K562 (cell line): ENCODE measurements at regions not wholly inside any gene's neighbourhood (a gene's known extent, or its start where the extent isn't known, plus 50 kb on each side); places are given as distances from the start of the nearest gene placed in this dataset.

Experiments used
- ATAC-seq: fragments of 200-7000 bp; cut with Tn5 transposase; 3 replicates; pipeline ENCODE4 v1.9.1; 2020; ENCODE audit warnings: moderate library complexity
- BruUV-seq: library from RNA; stranded (reverse); fragments of 400-500 nt; replicated peaks from 2 replicates; lab custom pipeline; 2021; lab: Mats Ljungman, UMichigan
- CTCF ChIA-PET: fragments of 300-600 bp; formaldehyde crosslinking; extraction: SDS; loops from one replicate; lab custom pipeline; 2021; ENCODE audit warnings: low intra/inter-chr PET ratio; lab: Yijun Ruan, JAX
- POLR2A ChIA-PET: fragments of 300-600, 350-650 bp; sonication (Branson Sonifier 250); formaldehyde crosslinking; extraction: SDS; loops from one replicate; lab custom pipeline; 2021; ENCODE audit warnings: antibody characterized with exemption, inconsistent platforms; lab: Yijun Ruan, JAX
- DNase-seq, 4 experiments: peaks; one replicate each; pipeline versions ENCODE4 v3.0.0 to v3.0.0-alpha.2; 2011 to 2018; ENCODE audit warnings: low spot score in 3 of 4, mixed read lengths in 3 of 4; ENCODE audit errors: extremely low read depth in 1 of 4
- FAIRE-seq: peaks from 2 replicates; lab custom pipeline; 2011; peaks lifted over from hg19 to GRCh38; lab: Jason Lieb, UNC
- H2AFZ ChIP-seq: 2 replicates; pipeline ENCODE4 v1.6.0; 2011; ENCODE audit warnings: low read depth, low read length, control low read depth, inconsistent platforms
- H3K27ac ChIP-seq: fragments of 200-600 bp; 3 replicates; pipeline ENCODE4 v1.8.0; 2011; ENCODE audit warnings: low read depth, mild to moderate bottlenecking, control low read depth, inconsistent platforms, low read length, moderate library complexity, mixed read lengths; ENCODE audit errors: extremely low read depth
- H3K27me3 ChIP-seq, 2 experiments: fragments of 300-600 bp in 1 of 2; 2 replicates in 1 of 2; 3 replicates in 1 of 2; pipeline versions ENCODE4 v1.6.0 to v1.8.0; 2011; ENCODE audit warnings: inconsistent platforms in 2 of 2, low read length in 2 of 2, mild to moderate bottlenecking in 1 of 2, mixed read lengths in 1 of 2, moderate library complexity in 1 of 2; ENCODE audit not compliant: control insufficient read depth in 2 of 2, insufficient read depth in 2 of 2
- H3K36me3 ChIP-seq: fragments of 300-600 bp; 3 replicates; pipeline ENCODE4 v1.8.0; 2011; ENCODE audit warnings: mild to moderate bottlenecking, low read length, inconsistent platforms; ENCODE audit not compliant: control insufficient read depth, insufficient read depth
- H3K4me1 ChIP-seq, 2 experiments: fragments of 200-600 bp in 1 of 2; replicated peaks in 1 of 2; 2 replicates in 1 of 2; 3 replicates in 1 of 2; pipeline versions ENCODE4 v1.5.1 to v1.8.0; 2011; ENCODE audit warnings: inconsistent platforms in 2 of 2, low read length in 2 of 2, mild to moderate bottlenecking in 1 of 2, mixed read lengths in 1 of 2, moderate library complexity in 1 of 2; ENCODE audit not compliant: control insufficient read depth in 2 of 2, insufficient read depth in 2 of 2
- H3K4me2 ChIP-seq: 2 replicates; pipeline ENCODE4 v1.6.1; 2011; ENCODE audit warnings: low read length, control low read depth, inconsistent platforms, mixed read lengths; ENCODE audit not compliant: insufficient read depth
- H3K4me3 ChIP-seq: fragments of 200-600 bp; sonication (generic), shearing (Covaris generic); 2 replicates; pipeline ENCODE4 v1.5.1; 2016; ENCODE audit warnings: control low read depth, inconsistent platforms
- H3K79me2 ChIP-seq: fragments of 200-600 bp; 3 replicates; pipeline ENCODE4 v1.8.0; 2011; ENCODE audit warnings: low read length, inconsistent platforms; ENCODE audit not compliant: control insufficient read depth, insufficient read depth
- H3K9ac ChIP-seq, 2 experiments: 2 replicates each; pipeline versions ENCODE4 v1.6.0 to v1.6.1; 2011; ENCODE audit warnings: low read depth in 2 of 2, low read length in 2 of 2, control low read depth in 1 of 2, inconsistent platforms in 1 of 2, mild to moderate bottlenecking in 1 of 2, mixed read lengths in 1 of 2; ENCODE audit not compliant: insufficient read depth in 1 of 2
- H3K9me1 ChIP-seq: one replicate; pipeline ENCODE4 v1.6.0; 2011; ENCODE audit warnings: inconsistent platforms, mild to moderate bottlenecking, low read length, moderate library complexity; ENCODE audit not compliant: control insufficient read depth, insufficient read depth
- H3K9me3 ChIP-seq: replicated peaks from 2 replicates; pipeline ENCODE4 v1.5.1; 2011; ENCODE audit warnings: low read depth, low read length, inconsistent platforms; ENCODE audit not compliant: control insufficient read depth, insufficient read depth
- H4K20me1 ChIP-seq: replicated peaks from 2 replicates; pipeline ENCODE4 v1.6.1; 2011; ENCODE audit warnings: low read length, inconsistent platforms, mixed read lengths; ENCODE audit not compliant: control insufficient read depth, insufficient read depth
- HDAC2 ChIP-seq: fragments of 450-650 bp; IDR thresholded peaks from 2 replicates; pipeline ENCODE4 v1.6.1; 2016; ENCODE audit warnings: mild to moderate bottlenecking
- RBM34 ChIP-seq: fragments of 200-400 bp; formaldehyde crosslinking; IDR thresholded peaks from 2 replicates; pipeline ENCODE4 v1.6.1; 2018; ENCODE audit warnings: low read length, borderline replicate concordance; ENCODE audit not compliant: insufficient read depth
- STAT5B ChIP-seq: fragments of 250-450 bp; sonication (Bioruptor Pico); IDR thresholded peaks from 2 replicates; pipeline ENCODE4 v1.8.0; 2021; ENCODE audit warnings: mild to moderate bottlenecking, inconsistent platforms
- TAF1 ChIP-seq: IDR thresholded peaks from 2 replicates; pipeline ENCODE4 v1.6.1; 2011; ENCODE audit warnings: mild to moderate bottlenecking, low read length, moderate library complexity; ENCODE audit not compliant: insufficient read depth, control insufficient read depth, severe bottlenecking; ENCODE audit errors: extremely low read depth
- ZBED1 ChIP-seq: IDR thresholded peaks from 2 replicates; pipeline ENCODE4 v1.6.1; 2014
- WGBS: fragments of 100-300 bp; shearing (Covaris generic); methylation state at CpG from one replicate; pipeline ENCODE4 v1.1.6; 2016; ENCODE audit warnings: low coverage, mixed read lengths; ENCODE audit not compliant: insufficient coverage; ENCODE audit errors: missing lambda C conversion rate; 5-methylcytosine and 5-hydroxymethylcytosine counted together
- in situ Hi-C: fragments of 300-500 bp; cut with MboI; formaldehyde crosslinking; loops from 4 replicates; pipeline ENCODE4 v1.15.0; 2018; ENCODE audit warnings: inconsistent platforms, mixed read lengths
- intact Hi-C: fragments of 100-400 bp; cut with micrococcal nuclease; formaldehyde crosslinking; loops from 2 replicates; pipeline ENCODE4 v1.14.2; 2022
- TF ChIP-seq, protein P1 (sequence below): fragments of 200-400 bp; formaldehyde crosslinking; IDR thresholded peaks from 2 replicates; pipeline ENCODE4 v1.6.1; 2017; ENCODE audit warnings: mild to moderate bottlenecking, low read depth, low read length, moderate library complexity
- TF ChIP-seq, protein P2 (sequence below), 2 experiments: fragments of 450-650 bp in 1 of 2; sonication (generic) in 1 of 2; formaldehyde crosslinking; conservative IDR thresholded peaks; 2 replicates each; pipeline versions ENCODE4 v1.4.0 to v1.8.1; 2020 to 2022; ENCODE audit warnings: mild to moderate bottlenecking in 1 of 2, missing genetic modification reagents in 1 of 2
- TF ChIP-seq, protein P3 (sequence below): fragments of 250-450 bp; sonication (Bioruptor Pico); IDR thresholded peaks from 2 replicates; pipeline ENCODE4 v1.4.0; 2020; ENCODE audit warnings: borderline replicate concordance
- TF ChIP-seq, protein P4 (sequence below): fragments of 250-450 bp; sonication (Bioruptor Pico); IDR thresholded peaks from 2 replicates; pipeline ENCODE4 v1.5.0; 2021; ENCODE audit warnings: mild to moderate bottlenecking, moderate library complexity
- TF ChIP-seq, protein P5 (sequence below): fragments of 450-650 bp; IDR thresholded peaks from 2 replicates; pipeline ENCODE4 v1.6.1; 2018; ENCODE audit warnings: mild to moderate bottlenecking, low read depth; ENCODE audit not compliant: partially characterized antibody
- TF ChIP-seq, protein P6 (sequence below): fragments of 450-650 bp; formaldehyde crosslinking; IDR thresholded peaks from 2 replicates; pipeline ENCODE4 v1.4.0; 2022; ENCODE audit warnings: mild to moderate bottlenecking, moderate library complexity

DNA sequence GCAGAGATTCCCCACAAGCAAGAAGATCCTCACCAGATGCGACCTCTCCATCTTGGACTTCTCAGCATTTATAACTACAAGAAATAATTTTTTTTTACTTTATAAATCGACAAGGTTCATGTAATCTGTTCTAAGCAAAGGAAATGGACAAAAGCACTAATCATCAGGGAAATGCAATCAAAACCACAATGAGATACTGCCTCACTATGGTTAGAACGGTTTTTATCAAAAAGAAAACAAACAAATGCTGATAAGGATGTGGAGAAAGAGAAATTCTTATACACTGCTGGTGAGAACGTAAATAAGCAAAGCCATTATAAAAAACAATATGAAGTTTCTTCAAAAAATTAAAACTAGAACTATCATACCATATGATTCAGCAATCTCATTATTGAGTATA lies 1382.6 kb downstream of the ARAP2 start:
- intact Hi-C loops = no loop called here
- Histone ChIP-seq H3K4me3 (no peak overlapping the region), H3K79me2 (no peaks in the 10 kb centered on the region), H3K4me2 (no peak overlapping the region), H4K20me1 (no peaks in the 10 kb centered on the region), H3K27me3 (no peaks in the 10 kb centered on the region), H3K27ac (no peak overlapping the region), H3K9ac (no peak overlapping the region), H3K9me3 (no peaks in the 10 kb centered on the region), H3K9me1 (no peaks in the 10 kb centered on the region), H3K36me3 (no peaks in the 10 kb centered on the region), H3K4me1 (no peaks in the 10 kb centered on the region), H2AFZ (no peak overlapping the region)
- in situ Hi-C loops = no loop called here
- ChIA-PET POLR2A (no interaction called here), CTCF (no interaction called here)
- DNase-seq (no peak), FAIRE-seq (no peak), ATAC-seq (no peak)
- WGBS = 0% methylated on average over 4 of the region's 4 CpGs
- no TSS peak for BruUV-seq
- TF ChIP-seq HDAC2 = no peak
- TF ChIP-seq, protein P1, sequence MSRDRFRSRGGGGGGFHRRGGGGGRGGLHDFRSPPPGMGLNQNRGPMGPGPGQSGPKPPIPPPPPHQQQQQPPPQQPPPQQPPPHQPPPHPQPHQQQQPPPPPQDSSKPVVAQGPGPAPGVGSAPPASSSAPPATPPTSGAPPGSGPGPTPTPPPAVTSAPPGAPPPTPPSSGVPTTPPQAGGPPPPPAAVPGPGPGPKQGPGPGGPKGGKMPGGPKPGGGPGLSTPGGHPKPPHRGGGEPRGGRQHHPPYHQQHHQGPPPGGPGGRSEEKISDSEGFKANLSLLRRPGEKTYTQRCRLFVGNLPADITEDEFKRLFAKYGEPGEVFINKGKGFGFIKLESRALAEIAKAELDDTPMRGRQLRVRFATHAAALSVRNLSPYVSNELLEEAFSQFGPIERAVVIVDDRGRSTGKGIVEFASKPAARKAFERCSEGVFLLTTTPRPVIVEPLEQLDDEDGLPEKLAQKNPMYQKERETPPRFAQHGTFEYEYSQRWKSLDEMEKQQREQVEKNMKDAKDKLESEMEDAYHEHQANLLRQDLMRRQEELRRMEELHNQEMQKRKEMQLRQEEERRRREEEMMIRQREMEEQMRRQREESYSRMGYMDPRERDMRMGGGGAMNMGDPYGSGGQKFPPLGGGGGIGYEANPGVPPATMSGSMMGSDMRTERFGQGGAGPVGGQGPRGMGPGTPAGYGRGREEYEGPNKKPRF = no peak
- no peak for TF ChIP-seq STAT5B
- no peak for TF ChIP-seq TAF1
- TF ChIP-seq, protein P2, sequence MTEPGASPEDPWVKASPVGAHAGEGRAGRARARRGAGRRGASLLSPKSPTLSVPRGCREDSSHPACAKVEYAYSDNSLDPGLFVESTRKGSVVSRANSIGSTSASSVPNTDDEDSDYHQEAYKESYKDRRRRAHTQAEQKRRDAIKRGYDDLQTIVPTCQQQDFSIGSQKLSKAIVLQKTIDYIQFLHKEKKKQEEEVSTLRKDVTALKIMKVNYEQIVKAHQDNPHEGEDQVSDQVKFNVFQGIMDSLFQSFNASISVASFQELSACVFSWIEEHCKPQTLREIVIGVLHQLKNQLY (CRISPR knock-in tag; conservative IDR thresholded peaks at IDR 0.05) = no peak
- TF ChIP-seq, protein P3, sequence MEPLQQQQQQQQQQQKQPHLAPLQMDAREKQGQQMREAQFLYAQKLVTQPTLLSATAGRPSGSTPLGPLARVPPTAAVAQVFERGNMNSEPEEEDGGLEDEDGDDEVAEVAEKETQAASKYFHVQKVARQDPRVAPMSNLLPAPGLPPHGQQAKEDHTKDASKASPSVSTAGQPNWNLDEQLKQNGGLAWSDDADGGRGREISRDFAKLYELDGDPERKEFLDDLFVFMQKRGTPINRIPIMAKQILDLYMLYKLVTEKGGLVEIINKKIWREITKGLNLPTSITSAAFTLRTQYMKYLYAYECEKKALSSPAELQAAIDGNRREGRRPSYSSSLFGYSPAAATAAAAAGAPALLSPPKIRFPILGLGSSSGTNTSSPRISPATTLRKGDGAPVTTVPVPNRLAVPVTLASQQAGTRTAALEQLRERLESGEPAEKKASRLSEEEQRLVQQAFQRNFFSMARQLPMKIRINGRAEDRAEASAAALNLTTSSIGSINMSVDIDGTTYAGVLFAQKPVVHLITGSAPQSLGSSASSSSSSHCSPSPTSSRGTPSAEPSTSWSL (CRISPR knock-in tag) = no peak
- no peak for TF ChIP-seq ZBED1
- TF ChIP-seq RBM34 = no peak
- TF ChIP-seq, protein P4, sequence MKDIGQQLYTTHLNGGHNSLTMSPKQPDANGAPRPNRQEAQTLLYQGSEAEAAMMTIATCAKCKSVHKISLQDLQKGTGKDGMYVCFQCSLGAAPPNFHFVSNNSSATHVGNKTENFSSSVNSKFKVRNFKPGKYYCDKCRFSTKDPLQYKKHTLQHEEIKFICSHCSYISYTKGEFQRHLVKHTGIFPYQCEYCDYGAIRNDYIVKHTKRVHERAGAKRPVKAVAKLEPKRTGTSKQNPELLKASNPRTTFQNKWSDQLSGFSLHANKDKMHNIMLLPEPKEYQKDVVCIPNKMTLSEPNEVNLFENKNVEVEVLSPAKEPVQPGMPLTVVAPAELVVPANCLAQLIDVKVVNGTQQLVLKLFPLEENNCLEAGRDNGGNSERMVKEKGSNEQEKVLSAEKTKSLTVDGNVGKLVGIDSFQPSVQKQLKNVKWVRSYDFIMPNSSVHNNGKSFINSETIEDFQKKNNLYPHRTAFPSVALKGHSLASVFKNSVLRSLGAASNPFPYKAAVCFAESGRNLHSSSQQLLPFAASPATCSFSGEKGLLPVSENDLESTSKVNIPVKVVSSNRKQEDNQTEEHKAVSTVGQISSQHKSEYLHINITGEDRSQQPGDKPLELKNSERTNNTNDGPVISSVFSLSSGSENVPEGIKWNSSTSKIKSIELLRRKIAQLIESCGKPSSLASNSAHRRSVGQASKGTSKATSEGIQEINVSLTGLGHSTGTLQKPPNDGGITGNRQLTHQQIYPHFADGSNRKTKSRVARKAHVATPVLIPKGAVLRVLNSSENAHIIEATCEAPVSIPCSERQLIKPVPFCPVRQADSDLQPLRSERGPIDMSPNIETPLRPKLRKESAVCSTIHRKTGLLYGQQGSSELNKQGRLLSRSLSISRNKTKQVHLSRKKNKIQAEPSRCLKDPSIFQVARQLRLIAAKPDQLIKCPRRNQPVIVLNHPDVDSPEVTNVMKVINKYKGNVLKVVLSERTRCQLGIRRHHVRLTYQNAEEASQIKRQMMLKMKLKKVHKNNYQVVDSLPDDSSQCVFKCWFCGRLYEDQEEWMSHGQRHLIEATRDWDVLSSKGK (CRISPR knock-in tag) = no peak
- TF ChIP-seq, protein P5, sequence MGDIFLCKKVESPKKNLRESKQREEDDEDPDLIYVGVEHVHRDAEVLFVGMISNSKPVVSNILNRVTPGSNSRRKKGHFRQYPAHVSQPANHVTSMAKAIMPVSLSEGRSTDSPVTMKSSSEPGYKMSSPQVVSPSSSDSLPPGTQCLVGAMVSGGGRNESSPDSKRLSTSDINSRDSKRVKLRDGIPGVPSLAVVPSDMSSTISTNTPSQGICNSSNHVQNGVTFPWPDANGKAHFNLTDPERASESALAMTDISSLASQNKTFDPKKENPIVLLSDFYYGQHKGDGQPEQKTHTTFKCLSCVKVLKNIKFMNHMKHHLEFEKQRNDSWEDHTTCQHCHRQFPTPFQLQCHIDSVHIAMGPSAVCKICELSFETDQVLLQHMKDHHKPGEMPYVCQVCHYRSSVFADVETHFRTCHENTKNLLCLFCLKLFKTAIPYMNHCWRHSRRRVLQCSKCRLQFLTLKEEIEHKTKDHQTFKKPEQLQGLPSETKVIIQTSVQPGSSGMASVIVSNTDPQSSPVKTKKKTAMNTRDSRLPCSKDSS = no peak
- TF ChIP-seq, protein P6, sequence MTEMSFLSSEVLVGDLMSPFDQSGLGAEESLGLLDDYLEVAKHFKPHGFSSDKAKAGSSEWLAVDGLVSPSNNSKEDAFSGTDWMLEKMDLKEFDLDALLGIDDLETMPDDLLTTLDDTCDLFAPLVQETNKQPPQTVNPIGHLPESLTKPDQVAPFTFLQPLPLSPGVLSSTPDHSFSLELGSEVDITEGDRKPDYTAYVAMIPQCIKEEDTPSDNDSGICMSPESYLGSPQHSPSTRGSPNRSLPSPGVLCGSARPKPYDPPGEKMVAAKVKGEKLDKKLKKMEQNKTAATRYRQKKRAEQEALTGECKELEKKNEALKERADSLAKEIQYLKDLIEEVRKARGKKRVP (CRISPR knock-in tag) = no peak
